ENCODE measurements at regions not wholly inside any gene's neighbourhood (a gene's known extent, or its start where the extent isn't known, plus 50 kb on each side); places are given as distances from the start of the nearest gene placed in this dataset.

GRCh38 chr6:159572439-159573110 is 120.5 kb downstream of the SOD2 start:
- CTCF ChIA-PET: interaction anchor here (0.6 kb wide), 1 partner anchor 247 kb away, joined by 3 read pairs; no protein-coding TSS in a partner anchor
- DNase-seq (no peak), ATAC-seq (ENCODE audit: low read depth) (no peak)
- H4K20me1 ChIP-seq (ENCODE audit: control insufficient read depth, insufficient read depth, low read length, poor library complexity, severe bottlenecking): no peaks in the 10 kb centered on the region
- H3K4me1 Mint-ChIP-seq: no peaks in the 10 kb centered on the region
- no peak overlapping the region for H2AFZ ChIP-seq (ENCODE audit: insufficient read depth, low read depth, low read length, poor library complexity, severe bottlenecking)
- H3K4me2 ChIP-seq (replicated peaks; ENCODE audit: low read depth, low read length, poor library complexity, severe bottlenecking): no peak overlapping the region
- no peak overlapping the region for H3K27ac Mint-ChIP-seq
- H3K79me2 ChIP-seq (ENCODE audit: control insufficient read depth, insufficient read depth, low read length): no peaks in the 10 kb centered on the region
- H3K27me3 Mint-ChIP-seq: peaks cover 32% of the 10 kb centered on the region
- peaks cover 0 to 9% (median 2%) of the 10 kb centered on the region in 4 experiments for H3K27me3 ChIP-seq (replicated peaks in 1 of 4; ENCODE audit: control extremely low read depth in 1 of 4, control insufficient read depth in 3 of 4, insufficient read depth in 4 of 4, low read length in 3 of 4)
- intact Hi-C loops (cut with micrococcal nuclease): no loop called here
- H3K4me1 ChIP-seq (ENCODE audit: control insufficient read depth in 2 of 2, insufficient read depth in 2 of 2, low read length in 2 of 2): no peaks in the 10 kb centered on the region
- no peak overlapping the region for H3K4me3 ChIP-seq (ENCODE audit: control extremely low read depth in 1 of 5, extremely low read depth in 1 of 5, insufficient read depth in 1 of 5, low read depth in 2 of 5, low read length in 4 of 5)
- no peak overlapping the region for H3K4me3 Mint-ChIP-seq
- 80% methylated on average over 8 of the region's 12 CpGs for WGBS (ENCODE audit: insufficient coverage)
- TF ChIP-seq CTCF (IDR thresholded peaks at IDR 0.05): no peak
- TF ChIP-seq EZH2 (IDR thresholded peaks at IDR 0.05; ENCODE audit: borderline replicate concordance, insufficient read depth, low read depth, low read length, poor library complexity, severe bottlenecking): no peak
- peaks cover 2% of the 10 kb centered on the region for H3K9me3 Mint-ChIP-seq (ENCODE audit: insufficient read depth)
- H3K27ac ChIP-seq (ENCODE audit: low read length in 2 of 2): no peak overlapping the region
- H3K36me3 ChIP-seq (replicated peaks in 1 of 2; ENCODE audit: control extremely low read depth in 1 of 2, control insufficient read depth in 1 of 2, extremely low read depth in 1 of 2, insufficient read depth in 2 of 2, low read length in 1 of 2): no peaks in the 10 kb centered on the region
- peaks cover 0 to 26% (median 15%) of the 10 kb centered on the region in 3 donors for H3K9me3 ChIP-seq (ENCODE audit: control extremely low read depth in 1 of 3, control insufficient read depth in 2 of 3, insufficient read depth in 1 of 3, low read length in 2 of 3)
- POLR2A ChIA-PET: no interaction called here
- no peak overlapping the region for H3K9ac ChIP-seq (ENCODE audit: low read length)

GRCh38 chr6:159565181-159565710 is 127.8 kb downstream of the SOD2 start:
- H3K9me3 ChIP-seq (ENCODE audit: control extremely low read depth in 1 of 3, control insufficient read depth in 2 of 3, insufficient read depth in 1 of 3, low read length in 2 of 3): peaks cover 0 to 16% (median 15%) of the 10 kb centered on the region in 3 donors
- H3K27me3 ChIP-seq (replicated peaks in 1 of 4; ENCODE audit: control extremely low read depth in 1 of 4, control insufficient read depth in 3 of 4, insufficient read depth in 4 of 4, low read length in 3 of 4): peaks cover 0 to 4% (median 0%) of the 10 kb centered on the region in 4 experiments
- 86% methylated on average over 5 of the region's 7 CpGs for WGBS (ENCODE audit: insufficient coverage)
- H3K4me1 ChIP-seq (ENCODE audit: control insufficient read depth in 2 of 2, insufficient read depth in 2 of 2, low read length in 2 of 2): no peaks in the 10 kb centered on the region
- no peaks in the 10 kb centered on the region for H3K79me2 ChIP-seq (ENCODE audit: control insufficient read depth, insufficient read depth, low read length)
- no peaks in the 10 kb centered on the region for H3K36me3 ChIP-seq (replicated peaks in 1 of 2; ENCODE audit: control extremely low read depth in 1 of 2, control insufficient read depth in 1 of 2, extremely low read depth in 1 of 2, insufficient read depth in 2 of 2, low read length in 1 of 2)
- Mint-ChIP-seq H3K4me3 (no peak overlapping the region), H3K4me1 (no peaks in the 10 kb centered on the region), H3K27me3 (peaks cover 8% of the 10 kb centered on the region), H3K9me3 (ENCODE audit: insufficient read depth) (peaks cover 2% of the 10 kb centered on the region), H3K27ac (no peak overlapping the region)
- ChIA-PET POLR2A (no interaction called here), CTCF (no interaction called here)
- no peak overlapping the region for H3K27ac ChIP-seq (ENCODE audit: low read length in 2 of 2)
- ATAC-seq (ENCODE audit: low read depth) (no peak), DNase-seq (no peak)
- no peak overlapping the region for H2AFZ ChIP-seq (ENCODE audit: insufficient read depth, low read depth, low read length, poor library complexity, severe bottlenecking)
- no peak overlapping the region for H3K4me2 ChIP-seq (replicated peaks; ENCODE audit: low read depth, low read length, poor library complexity, severe bottlenecking)
- no peak overlapping the region for H3K9ac ChIP-seq (ENCODE audit: low read length)
- intact Hi-C loops (cut with micrococcal nuclease): no loop called here
- no peak overlapping the region for H3K4me3 ChIP-seq (ENCODE audit: control extremely low read depth in 1 of 5, extremely low read depth in 1 of 5, insufficient read depth in 1 of 5, low read depth in 2 of 5, low read length in 4 of 5)
- no peak for TF ChIP-seq EZH2 (IDR thresholded peaks at IDR 0.05; ENCODE audit: borderline replicate concordance, insufficient read depth, low read depth, low read length, poor library complexity, severe bottlenecking)
- no peak for TF ChIP-seq CTCF (IDR thresholded peaks at IDR 0.05)
- H4K20me1 ChIP-seq (ENCODE audit: control insufficient read depth, insufficient read depth, low read length, poor library complexity, severe bottlenecking): no peaks in the 10 kb centered on the region

Data from B cell (primary cell).